ENCODE measurements at regions not wholly inside any gene's neighbourhood (a gene's known extent, or its start where the extent isn't known, plus 50 kb on each side); places are given as distances from the start of the nearest gene placed in this dataset.

DNA sequence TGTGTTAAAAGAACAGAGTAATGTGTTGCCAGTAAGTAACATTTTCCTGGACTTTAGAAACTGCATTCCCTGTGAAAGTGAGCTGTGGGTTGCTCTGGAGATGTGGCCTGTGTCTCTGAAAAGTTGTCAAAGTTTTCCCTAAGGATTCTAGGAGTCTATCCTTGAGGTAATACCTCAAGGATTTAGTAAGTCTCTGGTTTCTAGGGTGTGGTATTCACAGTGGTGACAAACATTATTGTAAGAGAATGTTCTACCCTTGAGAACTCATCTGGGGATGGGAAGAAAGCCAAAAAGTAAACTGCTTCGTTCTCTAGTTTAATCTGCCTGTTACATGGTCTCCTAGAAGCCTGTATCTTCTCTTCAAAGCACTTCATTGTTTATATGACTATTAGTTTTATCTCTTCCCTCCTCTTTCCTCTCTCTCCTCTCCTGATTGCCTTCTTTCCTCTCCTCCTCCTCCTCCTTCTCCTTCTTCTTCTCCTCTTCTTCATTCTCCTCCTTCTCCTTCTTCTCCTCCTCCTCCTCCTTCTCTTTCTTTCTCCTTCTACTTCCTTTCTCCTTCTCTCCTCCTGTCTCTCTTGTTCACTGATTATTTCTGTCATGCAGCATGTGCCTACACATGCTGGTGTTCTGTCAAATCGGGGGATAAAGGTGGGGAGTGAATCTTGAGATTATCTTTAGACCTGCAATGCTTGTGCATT, 321.3 kb downstream of the PTTG2 start:
- Histone ChIP-seq H3K4me1 (no peaks in the 10 kb centered on the region), H3K27ac (no peak overlapping the region), H3K27me3 (no peaks in the 10 kb centered on the region), H3K36me3 (no peaks in the 10 kb centered on the region), H3K9me3 (no peaks in the 10 kb centered on the region), H3K4me3 (no peak overlapping the region)
- TF ChIP-seq, protein P1, sequence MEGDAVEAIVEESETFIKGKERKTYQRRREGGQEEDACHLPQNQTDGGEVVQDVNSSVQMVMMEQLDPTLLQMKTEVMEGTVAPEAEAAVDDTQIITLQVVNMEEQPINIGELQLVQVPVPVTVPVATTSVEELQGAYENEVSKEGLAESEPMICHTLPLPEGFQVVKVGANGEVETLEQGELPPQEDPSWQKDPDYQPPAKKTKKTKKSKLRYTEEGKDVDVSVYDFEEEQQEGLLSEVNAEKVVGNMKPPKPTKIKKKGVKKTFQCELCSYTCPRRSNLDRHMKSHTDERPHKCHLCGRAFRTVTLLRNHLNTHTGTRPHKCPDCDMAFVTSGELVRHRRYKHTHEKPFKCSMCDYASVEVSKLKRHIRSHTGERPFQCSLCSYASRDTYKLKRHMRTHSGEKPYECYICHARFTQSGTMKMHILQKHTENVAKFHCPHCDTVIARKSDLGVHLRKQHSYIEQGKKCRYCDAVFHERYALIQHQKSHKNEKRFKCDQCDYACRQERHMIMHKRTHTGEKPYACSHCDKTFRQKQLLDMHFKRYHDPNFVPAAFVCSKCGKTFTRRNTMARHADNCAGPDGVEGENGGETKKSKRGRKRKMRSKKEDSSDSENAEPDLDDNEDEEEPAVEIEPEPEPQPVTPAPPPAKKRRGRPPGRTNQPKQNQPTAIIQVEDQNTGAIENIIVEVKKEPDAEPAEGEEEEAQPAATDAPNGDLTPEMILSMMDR (IDR thresholded peaks at IDR 0.05) = no peak
- TF ChIP-seq POLR2A (IDR thresholded peaks at IDR 0.05) (no peak), POLR2AphosphoS5 (IDR thresholded peaks at IDR 0.05) (no peak)
- intact Hi-C loops (cut with DNase I; ENCODE audit: low total_unique reads) = no loop called here
- no peak for DNase-seq (ENCODE audit: low spot score in 2 of 2)

- no peaks in the 10 kb centered on the region for H3K36me3 ChIP-seq
- no peak overlapping the region for H3K4me3 ChIP-seq
- no peak overlapping the region for H3K27ac ChIP-seq
- no peaks in the 10 kb centered on the region for H3K4me1 ChIP-seq
- H3K9me3 ChIP-seq = no peaks in the 10 kb centered on the region
- intact Hi-C loops (cut with DNase I; ENCODE audit: low total_unique reads) = no loop called here
- no peaks in the 10 kb centered on the region for H3K27me3 ChIP-seq
- no peak for TF ChIP-seq POLR2A (IDR thresholded peaks at IDR 0.05)
- no peak for TF ChIP-seq POLR2AphosphoS5 (IDR thresholded peaks at IDR 0.05)
- TF ChIP-seq, protein P1 (IDR thresholded peaks at IDR 0.05) = no peak
- no peak for DNase-seq (ENCODE audit: low spot score in 2 of 2)
These were observed 323.5 kb downstream of the PTTG2 start for GRCh38 chr4:38283724-38284123.

DNA sequence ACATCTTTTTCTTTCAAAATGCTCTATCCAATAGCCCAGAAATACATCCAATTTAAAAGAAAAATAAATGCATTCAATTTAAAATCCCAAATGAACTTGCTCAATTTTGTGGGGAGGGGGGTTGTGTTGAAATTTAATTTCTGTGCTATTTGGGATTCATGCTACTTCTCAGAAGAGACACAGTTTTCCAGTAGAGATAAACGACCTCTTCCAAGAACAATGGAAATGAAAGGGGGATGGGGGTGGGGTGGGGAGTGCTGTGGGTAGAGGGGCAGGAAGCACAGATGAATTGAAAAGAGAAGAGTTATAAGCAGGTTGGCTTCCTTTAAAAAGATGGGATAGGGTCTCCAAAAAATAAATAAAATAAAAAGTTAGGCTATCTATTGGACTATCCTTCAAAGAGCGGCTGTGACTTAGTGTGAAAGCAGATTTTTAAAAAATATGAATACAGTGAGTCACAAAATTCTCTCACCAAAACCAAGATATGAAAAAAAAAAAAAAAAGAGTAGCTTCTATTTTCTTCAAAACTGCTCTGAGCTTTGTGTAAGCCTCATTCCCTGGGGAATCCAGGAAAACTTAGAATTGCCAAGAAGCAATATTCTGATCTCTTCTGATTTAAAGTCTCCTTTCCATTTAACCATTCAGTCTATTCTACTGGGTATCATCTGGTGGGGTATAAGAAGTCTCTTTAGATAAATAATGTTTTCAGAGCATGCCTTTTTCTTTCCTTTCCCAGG, 324.3 kb downstream of the PTTG2 start:
- Histone ChIP-seq H3K4me1 (no peaks in the 10 kb centered on the region), H3K9me3 (no peaks in the 10 kb centered on the region), H3K4me3 (no peak overlapping the region), H3K27me3 (no peaks in the 10 kb centered on the region), H3K27ac (no peak overlapping the region), H3K36me3 (no peaks in the 10 kb centered on the region)
- DNase-seq (ENCODE audit: low spot score in 2 of 2) = no peak
- intact Hi-C loops (cut with DNase I; ENCODE audit: low total_unique reads) = no loop called here
- TF ChIP-seq, protein P1 (IDR thresholded peaks at IDR 0.05) = no peak
- TF ChIP-seq POLR2AphosphoS5 (IDR thresholded peaks at IDR 0.05) (no peak), POLR2A (IDR thresholded peaks at IDR 0.05) (no peak)

DNA sequence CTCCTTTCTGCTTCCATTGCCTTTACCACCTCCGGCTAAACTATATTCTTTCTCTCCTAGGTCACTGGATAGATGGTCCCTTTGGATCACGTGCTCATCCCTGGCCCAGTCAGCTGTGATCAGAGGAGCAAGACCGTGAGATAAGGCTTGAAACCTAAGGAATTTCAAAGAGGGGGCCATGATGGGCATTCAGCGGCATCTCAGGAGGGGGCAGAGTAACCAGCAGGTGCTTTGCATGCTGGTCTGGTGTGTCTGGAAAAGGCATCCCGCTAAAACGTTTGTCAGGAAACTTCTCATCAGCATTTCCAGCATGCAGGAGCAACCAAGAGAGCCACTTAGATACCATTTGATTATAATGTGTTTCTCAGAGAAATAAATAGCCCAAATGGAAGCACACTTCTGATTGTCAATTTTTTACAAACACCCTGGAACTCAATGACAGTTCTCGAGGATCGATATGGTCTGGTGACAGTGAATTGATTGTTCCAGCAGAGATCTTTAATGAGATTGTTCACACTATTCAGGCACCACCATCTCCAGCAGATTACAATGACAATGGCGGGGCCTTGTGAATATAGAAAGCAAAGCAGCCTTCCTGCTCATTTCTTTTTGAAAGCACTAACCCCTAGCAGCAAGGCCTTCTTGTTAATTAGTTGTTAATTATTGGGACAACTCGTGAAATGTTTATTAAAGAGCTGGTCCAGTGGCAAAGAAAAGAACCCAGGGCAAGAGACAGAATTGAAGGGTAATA, 327.1 kb downstream of the PTTG2 start:
- no peak for DNase-seq (ENCODE audit: low spot score in 2 of 2)
- intact Hi-C loops (cut with DNase I; ENCODE audit: low total_unique reads) = no loop called here
- TF ChIP-seq POLR2A (IDR thresholded peaks at IDR 0.05) = no peak

GRCh38 chr4:38289553-38289952, 329.4 kb downstream of the PTTG2 start:
- Histone ChIP-seq H3K27ac (no peak overlapping the region), H3K9me3 (peaks cover 9 to 10% of the 10 kb centered on the region in 2 donors), H3K4me3 (no peak overlapping the region), H3K36me3 (no peaks in the 10 kb centered on the region), H3K4me1 (no peaks in the 10 kb centered on the region), H3K27me3 (no peaks in the 10 kb centered on the region)
- intact Hi-C loops (cut with DNase I; ENCODE audit: low total_unique reads) = no loop called here
- DNase-seq (ENCODE audit: low spot score in 2 of 2) = no peak
- no peak for TF ChIP-seq POLR2AphosphoS5 (IDR thresholded peaks at IDR 0.05)
- TF ChIP-seq, protein P1 (IDR thresholded peaks at IDR 0.05) = no peak
- no peak for TF ChIP-seq POLR2A (IDR thresholded peaks at IDR 0.05)

More for the DNA sequence above, 327.1 kb downstream of the PTTG2 start:
- H3K4me3 ChIP-seq = no peak overlapping the region
- H3K27ac ChIP-seq = no peak overlapping the region
- H3K36me3 ChIP-seq = no peaks in the 10 kb centered on the region
- no peaks in the 10 kb centered on the region for H3K27me3 ChIP-seq
- H3K4me1 ChIP-seq = no peaks in the 10 kb centered on the region
- no peaks in the 10 kb centered on the region for H3K9me3 ChIP-seq

Data from breast epithelium (tissue), 4 donors.